RKO (cell line): ENCODE measurements at regions not wholly inside any gene's neighbourhood (a gene's known extent, or its start where the extent isn't known, plus 50 kb on each side); places are given as distances from the start of the nearest gene placed in this dataset.
A peak's percentile ranks its signal among the peaks of the same experiment; 100 is the strongest.
"Not testable (repeated sequence)": the region's sequence is repeated elsewhere in the genome, so short reads cannot be mapped to it uniquely, and the experiment has no call there.

ENCODE experiments used
- DNase-seq: peaks from one replicate; pipeline ENCODE4 v3.0.0-alpha.2; 2016; ENCODE audit warnings: low spot score

DNA sequence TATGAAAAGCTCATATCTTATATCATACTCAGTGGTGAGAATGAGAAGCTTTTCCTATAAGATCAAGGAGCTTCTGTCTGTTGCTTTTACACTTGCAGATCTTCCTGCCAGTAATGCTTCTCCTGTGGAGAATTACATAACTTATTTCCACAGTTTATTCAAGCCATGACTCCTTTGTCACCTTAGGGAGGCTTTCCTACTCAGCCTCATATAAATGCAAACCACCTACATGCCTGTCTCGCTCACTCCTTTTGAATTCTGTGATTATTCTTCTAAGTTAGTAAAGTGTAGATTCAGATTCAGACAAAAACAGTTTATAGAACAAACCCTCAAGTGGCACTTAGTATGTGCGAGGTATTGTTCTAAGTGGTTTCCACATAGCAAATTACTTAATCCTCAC lies 716.1 kb upstream of the ANO3 start:
- DNase-seq, result no peak

DNA sequence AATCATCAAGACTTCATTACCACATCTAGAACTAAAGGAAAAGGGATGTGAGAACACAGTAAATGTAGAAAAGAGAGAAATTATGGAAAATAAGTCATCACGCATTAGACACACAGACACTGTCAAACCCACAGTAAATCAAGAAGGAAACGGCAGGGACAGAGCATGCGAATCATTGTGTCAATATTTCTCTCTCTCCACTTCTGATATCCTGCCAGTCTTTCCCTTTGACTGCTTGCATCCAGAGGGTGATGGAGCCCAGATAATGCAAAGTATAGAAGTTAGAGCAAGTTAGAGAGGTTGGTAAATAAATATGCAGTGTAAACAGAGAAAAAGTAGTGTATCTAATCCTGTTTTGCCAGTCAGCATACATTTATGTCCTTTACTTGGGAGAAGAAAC lies 706.8 kb upstream of the ANO3 start:
- DNase-seq, result no peak

DNA sequence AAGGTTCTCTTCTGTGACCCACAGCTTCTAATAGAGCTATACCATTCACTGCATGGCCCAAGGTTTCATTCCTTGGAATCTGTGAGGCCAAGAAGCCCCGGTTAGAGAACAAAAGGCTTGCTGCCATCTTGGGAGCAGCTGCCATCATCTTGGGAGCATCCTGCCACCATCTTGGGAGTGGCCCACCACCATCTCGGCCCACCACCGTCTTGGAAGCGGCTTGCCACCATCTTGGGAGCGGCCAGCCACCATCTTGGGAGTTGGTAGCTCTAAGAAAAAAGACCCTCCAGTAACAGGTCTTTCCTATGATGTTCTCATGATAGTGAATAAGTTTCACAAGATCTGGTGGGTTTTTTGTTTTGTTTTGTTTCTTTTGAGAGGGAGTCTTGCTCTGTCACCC lies 703.9 kb upstream of the ANO3 start:
- no peak for DNase-seq

DNA sequence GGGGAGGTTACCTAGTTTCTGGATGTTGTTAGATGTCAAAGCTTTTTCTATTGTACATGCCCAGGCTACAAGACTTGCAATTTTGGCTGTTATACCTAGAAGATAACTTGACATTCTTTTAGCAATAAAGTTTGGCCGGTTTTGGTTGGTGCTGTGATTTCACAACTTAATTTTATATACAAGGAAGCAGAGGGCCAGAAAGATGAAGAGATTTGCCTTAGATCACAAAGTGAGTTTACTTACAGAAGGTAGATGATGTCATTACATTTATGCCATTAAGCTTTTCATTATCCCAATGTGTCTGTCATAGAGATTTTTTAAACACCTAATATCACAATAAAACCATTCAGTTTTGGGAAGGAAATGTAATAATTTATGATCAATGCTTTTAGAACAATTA lies 698.7 kb upstream of the ANO3 start:
- no peak for DNase-seq

DNA sequence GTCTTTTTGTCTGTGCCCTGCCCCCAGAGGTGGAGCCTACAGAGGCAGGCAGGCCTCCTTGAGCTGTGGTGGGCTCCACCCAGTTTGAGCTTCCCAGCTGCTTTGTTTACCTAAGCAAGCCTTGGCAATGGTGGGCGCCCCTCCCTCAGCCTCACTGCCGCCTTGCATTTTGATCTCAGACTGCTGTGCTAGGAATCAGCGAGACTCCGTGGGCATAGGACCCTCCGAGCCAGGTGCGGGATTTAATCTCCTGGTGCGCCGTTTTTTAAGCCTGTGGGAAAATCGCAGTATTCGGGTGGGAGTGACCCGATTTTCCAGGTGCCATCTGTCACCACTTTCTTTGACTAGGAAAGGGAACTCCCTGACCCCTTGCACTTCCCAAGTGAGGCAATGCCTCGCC lies 682.7 kb upstream of the ANO3 start:
- not testable (repeated sequence) for DNase-seq

DNA sequence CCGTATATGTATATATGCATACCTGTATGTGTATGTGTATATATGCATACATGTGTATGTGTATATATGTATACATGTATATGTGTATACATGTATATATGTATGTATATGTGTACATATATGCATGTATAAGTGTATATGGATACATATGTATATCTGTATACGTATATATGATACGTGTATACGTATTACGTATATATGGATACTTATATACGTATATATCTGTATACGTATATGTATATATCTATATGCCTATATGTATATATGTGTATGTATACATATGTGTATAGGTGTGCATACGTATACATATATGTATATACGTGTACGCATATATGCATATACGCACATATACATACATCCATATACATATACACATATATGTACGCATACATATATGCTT lies 681.6 kb upstream of the ANO3 start:
- no peak for DNase-seq

DNA sequence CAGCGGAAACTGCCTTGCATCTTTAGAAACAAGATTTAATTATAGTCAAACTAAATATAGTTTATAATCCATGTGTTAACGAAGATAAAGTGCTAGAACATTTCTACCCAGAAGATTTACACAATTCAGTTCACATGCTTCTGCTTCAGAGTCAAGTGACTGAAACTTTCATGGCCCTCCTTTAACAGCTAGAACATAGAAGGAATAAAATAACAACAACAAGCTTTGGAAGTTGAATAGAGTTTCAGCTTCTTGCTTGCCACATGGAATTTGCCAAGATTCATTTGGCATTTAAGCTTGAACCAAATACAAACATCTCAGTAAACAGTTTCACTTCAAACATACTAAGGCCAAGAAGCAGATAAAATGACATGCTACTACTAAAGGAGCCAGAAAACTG lies 676.3 kb upstream of the ANO3 start:
- no peak for DNase-seq

DNA sequence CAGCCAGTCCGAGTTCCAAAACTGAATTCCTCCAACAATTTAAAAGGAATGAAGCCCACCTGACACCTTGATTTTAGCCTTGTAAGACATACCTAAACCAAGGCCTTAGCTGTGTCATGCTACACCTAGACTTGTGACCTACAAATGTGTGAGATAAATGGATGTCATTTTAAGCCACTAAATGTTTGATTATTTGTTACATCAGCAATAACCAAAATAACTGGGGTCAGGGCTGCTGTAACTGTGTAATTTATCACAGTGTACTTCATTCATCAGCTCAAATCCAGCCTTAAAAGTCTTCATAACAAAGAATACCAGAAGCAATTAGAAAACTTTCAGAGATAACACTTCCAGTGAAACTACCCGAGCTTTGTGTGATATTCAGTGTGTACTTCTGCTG lies 673.0 kb upstream of the ANO3 start:
- no peak for DNase-seq

DNA sequence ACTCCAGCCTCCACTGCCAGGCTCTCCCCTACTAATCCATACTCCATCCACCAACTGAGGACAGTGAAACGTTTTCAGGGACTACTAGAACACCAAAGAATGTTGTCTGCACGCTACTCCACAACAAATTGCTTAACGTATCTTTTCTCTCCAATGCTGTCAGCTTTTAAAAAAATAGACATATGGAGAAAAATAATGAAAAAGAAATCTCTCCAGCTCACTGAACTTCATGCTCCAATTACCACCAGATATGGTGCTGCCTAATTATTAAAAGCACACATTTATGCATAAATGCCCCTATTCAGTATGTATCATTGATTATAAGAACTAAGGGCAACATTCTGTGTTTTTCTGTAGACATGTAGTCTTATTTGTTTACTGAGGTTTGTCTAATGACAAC lies 672.2 kb upstream of the ANO3 start:
- no peak for DNase-seq

DNA sequence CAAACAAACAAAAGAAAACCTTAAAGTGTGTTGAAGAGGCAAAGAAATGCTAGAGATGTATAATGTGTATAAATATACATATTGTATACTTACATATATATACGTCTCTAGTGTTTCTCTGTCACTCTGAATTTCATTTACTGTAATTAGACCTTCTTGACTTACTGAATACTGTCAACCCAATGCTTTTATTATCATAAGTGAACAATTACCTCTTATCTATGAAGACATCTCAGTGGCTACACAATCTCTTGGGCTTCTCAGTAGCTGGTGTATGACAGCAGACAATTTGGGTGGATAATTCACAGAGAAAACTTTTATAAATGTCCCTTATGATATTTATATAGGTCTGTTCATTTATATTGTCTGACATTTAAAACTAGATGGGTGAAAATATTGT lies 664.1 kb upstream of the ANO3 start:
- DNase-seq, result no peak

DNA sequence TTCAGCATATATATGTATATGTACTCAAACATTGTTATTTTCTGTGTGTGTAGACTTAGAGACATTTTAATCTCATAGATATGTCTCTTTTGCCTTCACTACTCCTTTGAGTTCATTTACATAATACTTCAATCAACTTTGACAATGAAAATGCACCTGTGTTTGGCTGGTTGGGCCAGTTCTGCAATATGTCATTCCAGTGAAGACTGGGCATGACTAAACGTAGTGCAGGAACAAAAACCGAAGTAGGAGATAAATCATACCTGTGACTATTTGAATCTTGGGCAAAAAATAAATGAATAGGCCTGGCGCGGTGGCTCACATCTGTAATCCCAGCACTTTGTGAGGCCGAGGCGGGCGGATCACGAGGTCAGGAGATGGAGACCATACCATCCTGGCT lies 640.0 kb upstream of the ANO3 start:
- DNase-seq, result no peak

DNA sequence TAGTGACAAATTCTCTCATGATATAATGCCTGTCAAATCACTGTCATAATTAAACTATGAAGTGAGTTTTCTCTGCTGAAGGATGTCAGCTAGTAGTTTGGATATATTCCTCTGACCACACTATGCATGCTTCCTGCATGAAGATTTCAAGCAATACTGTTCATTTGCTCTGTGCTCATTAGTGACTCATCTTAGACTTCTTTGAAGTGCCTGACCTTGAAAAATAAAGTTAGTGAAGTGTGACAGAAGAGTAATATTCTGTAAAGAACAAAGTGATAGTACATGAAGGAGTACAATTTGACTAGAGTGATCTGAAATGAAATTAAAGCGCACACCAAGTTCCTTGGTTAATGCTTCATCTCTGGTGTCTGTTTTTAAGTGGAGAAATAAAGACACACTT lies 629.5 kb upstream of the ANO3 start:
- peak; percentile 3 for DNase-seq

DNA sequence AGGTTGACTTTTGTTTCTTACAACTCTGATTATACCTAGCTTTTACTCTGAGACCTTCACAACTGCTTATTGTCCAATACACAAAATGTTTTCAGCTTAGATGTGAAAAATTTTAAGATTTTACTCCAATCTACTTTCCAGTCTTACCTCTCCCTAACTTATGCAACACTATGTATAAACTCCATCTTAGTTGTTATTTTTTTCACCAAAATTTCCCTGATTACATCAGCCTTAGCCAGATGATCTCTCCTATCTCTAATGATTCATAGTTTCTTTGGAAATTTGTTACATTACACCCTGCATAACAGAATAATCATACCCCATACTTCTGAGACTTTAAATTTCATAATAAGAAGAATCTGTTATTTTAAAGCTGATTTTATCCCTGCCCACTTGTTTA lies 621.0 kb upstream of the ANO3 start:
- no peak for DNase-seq

DNA sequence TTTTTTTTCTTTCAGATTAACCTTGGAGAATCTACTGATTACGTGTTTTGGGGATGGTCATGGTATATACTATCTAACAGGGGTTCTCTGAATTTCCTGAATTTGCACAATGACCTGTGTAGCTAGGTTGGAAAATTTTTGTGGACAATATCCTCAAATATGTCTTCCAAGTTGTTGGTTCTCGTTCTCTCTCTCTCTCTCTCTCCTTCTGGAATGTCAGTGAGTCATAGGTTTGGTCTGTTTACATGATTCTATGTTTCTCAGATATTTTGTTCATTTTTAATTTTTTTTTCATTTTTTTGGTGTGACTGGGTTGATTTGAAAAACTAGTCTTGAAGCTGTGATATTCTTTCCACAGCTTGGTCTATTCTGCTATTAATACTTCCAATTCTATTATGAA lies 604.0 kb upstream of the ANO3 start:
- DNase-seq, result no peak

DNA sequence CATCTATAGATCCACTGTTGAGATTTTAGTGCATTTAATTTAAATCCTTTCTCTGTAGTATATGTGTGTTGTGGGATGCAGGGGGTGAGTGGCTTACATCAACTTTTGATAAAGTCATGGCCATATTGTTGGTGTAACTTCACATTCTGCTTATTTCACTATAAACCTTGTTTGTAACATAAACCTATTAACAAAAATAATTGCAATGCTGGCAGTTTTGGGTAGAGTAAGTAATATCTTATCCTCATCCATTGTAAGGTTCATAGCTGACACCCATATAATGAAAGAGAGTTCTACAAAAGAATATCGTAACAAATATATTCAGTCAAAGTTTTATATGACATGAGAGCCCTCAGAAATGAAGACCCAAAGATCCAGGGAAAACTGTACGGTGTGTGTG lies 601.7 kb upstream of the ANO3 start:
- DNase-seq, result no peak

DNA sequence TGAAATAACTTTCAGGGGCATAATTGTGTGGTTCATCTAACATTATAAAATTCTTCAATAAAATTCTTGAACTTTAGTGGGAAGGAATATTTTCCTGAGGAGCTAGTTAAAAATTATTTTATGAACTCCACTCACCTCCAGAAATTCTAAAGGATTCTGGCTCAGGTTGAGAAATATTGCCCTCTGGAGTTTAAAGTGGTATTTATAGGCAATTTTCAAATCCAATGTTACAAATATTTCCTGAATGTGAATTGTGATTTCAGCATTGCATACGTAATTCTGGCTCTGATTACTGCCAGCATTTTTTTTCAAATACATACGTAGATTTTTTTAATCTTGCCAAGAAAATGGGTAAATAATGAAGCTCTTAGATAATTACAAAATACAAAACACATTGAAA lies 598.2 kb upstream of the ANO3 start:
- DNase-seq, result peak; percentile 2

DNA sequence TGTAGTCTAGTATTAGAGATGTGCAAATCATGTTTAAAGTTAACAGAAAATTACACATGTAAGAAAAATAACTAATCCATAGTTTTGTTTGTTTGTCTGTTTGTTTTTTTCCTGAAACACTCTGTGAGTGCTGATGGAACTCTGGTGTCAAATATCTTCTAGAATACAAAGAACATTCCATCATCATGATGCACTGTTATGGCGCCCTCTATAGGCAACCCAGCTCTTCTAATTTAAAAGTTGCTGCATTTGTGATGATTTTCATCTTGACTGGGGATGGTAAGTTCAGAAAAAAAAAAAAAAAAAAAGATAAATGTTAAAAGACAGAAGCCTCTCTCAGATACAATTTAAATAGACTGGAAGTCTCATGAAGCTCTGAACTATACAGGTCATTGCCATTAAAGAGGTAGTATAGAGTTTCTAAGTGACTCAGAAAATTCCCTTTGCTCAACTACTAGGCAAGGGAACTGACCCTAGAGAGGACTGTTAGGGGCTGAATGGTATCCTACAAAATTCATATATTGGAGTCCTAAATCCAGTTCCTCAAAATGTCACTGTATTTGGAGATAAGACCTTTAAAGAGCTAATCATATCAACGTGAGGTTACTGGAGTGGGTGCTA lies 597.2 kb upstream of the ANO3 start:
- DNase-seq, result peak; percentile 56

DNA sequence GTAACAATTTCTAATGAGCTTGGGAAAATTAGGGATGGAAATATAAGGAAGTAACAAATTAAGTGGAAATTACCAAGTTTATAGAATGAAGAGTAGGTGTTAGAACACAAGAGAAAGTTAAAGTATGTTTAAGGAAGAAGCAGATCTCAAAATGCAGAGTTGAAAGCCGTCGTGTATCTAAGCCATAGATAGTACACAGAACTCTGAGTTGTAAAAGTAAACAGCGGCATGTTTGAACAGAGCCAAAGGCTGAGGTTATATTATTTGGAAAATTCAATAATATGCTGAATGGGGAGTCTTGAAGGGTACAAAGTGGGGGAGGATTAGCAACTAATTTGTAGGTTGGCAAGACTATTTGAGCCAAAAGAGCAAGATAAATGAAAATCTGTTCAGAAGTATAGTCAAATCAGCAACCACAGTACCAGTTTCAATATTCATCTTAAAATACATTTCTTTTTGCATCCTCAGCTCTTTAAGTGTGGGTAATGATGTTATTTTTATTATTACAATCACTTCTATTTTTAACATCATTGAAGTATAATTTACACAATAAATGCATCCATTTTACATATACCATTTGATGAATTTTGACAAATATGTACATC lies 594.8 kb upstream of the ANO3 start:
- DNase-seq, result no peak

DNA sequence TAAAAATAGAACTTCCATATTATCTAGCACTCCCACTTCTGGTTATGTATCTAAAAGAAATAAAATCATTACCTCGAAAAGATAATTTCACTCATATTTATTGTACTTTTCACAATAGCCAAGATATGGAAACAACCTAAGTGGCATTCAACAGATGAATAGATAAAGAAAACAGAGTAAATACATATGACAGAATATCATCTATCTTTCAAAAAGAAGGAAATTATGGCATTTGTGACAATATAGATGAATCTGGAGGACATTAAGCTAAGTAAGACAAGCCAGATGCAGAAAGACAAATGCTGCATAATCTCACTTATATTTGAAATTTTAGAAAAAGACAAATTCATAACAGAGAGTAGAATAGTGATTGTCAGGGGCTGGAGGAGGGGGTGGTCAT lies 590.0 kb upstream of the ANO3 start:
- DNase-seq, result no peak

DNA sequence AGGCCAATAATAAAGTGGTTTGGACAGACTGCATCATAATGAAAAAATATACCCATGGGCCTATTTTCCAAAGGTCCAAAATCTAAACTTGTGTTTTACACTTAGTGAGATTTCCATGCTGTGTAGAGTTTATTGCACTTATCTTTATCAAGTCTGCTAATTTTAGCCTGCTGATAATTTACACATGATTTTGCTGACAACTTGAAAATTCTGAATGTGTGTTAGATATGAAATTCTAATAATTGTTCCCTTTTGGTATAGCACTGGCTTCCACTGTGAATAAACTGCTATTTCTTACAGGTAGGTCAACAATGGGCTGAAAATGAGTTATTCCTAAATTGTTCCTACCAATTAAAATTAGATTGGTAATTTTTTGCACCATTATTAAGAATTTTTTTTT lies 589.1 kb upstream of the ANO3 start:
- no peak for DNase-seq

DNA sequence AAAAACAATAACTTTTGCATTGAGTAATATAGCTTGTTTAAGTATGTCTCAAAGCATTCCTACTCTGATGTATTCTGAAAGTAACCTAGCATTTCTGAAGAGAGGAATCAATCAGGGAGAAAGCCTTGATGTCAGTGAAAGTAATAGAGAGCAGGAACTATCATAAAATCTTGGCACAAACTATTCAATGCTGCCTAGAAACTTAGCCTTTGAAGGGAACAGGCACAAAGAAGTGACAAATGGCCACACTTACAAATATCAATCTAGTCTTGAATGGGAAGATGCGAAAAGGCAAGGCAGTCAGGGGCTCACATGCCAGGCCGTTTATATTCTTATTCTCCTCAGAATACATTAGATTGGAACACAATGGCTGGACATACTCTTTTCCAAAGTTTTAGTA lies 576.5 kb upstream of the ANO3 start:
- DNase-seq, result no peak

DNA sequence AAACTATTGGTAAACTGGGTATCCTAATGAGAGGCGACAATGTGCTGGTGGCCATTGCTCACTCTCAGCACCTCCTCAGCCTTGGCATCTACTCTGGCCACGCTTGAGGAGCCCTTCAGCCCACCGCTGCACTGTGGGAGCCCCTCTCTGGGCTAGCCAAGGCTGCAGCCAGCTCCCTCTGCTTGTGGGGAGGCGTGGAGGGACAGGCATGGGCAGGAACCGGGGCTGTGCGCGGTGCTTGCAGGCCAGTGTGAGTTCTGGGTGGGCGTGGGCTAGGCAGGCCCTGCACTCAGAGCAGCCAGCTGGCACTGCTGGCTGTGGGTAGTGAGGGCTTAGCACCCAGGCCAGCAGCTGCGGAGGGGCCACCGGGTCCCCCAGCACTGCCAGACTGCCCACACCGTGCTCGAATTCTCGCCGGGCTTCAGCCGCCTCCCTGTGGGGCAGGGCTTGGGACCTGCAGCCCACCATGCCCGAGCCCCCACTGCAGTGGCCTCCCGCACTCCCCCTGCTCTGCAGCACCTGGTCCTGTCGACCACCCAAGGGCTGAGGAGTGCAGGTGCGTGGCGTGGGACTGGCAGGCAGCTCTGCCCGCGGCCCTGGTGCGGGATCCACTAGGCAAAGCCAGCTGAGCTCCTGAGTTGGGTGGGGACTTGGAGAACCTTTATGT lies 575.9 kb upstream of the ANO3 start:
- no peak for DNase-seq

DNA sequence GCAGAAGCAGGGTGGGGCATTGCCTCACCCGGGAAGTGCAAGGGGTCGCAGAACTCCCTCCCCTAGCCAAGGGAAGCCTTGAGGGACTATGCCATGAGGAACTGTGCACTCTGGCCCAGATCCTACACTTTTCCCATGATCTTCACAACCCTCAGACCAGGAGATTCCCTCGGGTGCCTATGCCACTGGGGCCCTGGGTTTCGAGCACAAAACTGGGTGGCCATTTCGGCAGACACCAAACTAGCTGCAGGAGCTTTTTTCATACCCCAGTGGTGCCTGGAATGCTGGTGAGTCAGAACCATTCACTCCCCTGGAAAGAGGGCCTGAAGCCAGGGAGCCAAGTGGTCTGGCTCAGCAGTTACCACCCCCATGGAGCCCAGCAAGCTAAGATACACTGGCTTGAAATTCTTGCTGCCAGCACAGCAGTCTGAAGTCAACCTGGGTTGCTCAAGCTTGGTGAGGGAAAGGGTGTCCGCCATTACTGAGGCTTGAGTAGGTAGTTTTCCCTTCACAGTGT lies 573.7 kb upstream of the ANO3 start:
- DNase-seq, result no peak
